Thyroid gland (tissue), 4 donors: ENCODE measurements at regions not wholly inside any gene's neighbourhood (a gene's known extent, or its start where the extent isn't known, plus 50 kb on each side); places are given as distances from the start of the nearest gene placed in this dataset.
"Not testable (repeated sequence)": the region's sequence is repeated elsewhere in the genome, so short reads cannot be mapped to it uniquely, and the experiment has no call there.

Experiments
- CTCF ChIP-seq, 6 experiments: fragments of 200-600 bp in 3 of 6; fragments of 450-650 bp in 3 of 6; sonication (generic) in 3 of 6; IDR thresholded peaks; one replicate each; pipeline ENCODE4 v1.5.1; 2016 to 2019; ENCODE audit warnings: antibody characterized with exemption in 6 of 6, mild to moderate bottlenecking in 2 of 6, inconsistent platforms in 1 of 6, moderate library complexity in 1 of 6
- POLR2A ChIP-seq, 2 donors: fragments of 450-650 bp; IDR thresholded peaks; one replicate each; pipeline ENCODE4 v1.6.1; 2017; ENCODE audit warnings: antibody characterized with exemption in 2 of 2, mild to moderate bottlenecking in 2 of 2, moderate library complexity in 1 of 2

- not testable (repeated sequence) for TF ChIP-seq CTCF, POLR2A (IDR thresholded peaks at IDR 0.05)
Observed at GRCh38 chr1:121048293-121048752, 135.8 kb downstream of the FAM72B start.
